CD14-positive monocyte (primary cell): ENCODE measurements at regions not wholly inside any gene's neighbourhood (a gene's known extent, or its start where the extent isn't known, plus 50 kb on each side); places are given as distances from the start of the nearest gene placed in this dataset.

ENCODE experiments used
- DNase-seq, 3 donors: peaks; one replicate each; pipeline ENCODE4 v3.0.0-alpha.2; 2011 to 2022
- H2AFZ ChIP-seq: 2 replicates; pipeline ENCODE4 v1.6.0; 2012; ENCODE audit warnings: mild to moderate bottlenecking, low read depth, low read length, inconsistent platforms; ENCODE audit not compliant: insufficient read depth, poor library complexity, severe bottlenecking
- H3K27ac ChIP-seq, 2 donors: 1 replicate in 1 of 2; 2 replicates in 1 of 2; pipeline ENCODE4 v1.5.1; 2012 to 2013; ENCODE audit warnings: low read length in 2 of 2, control low read depth in 1 of 2, inconsistent platforms in 1 of 2, low read depth in 1 of 2, mild to moderate bottlenecking in 1 of 2
- H3K27me3 ChIP-seq, 2 donors: one replicate each; pipeline versions ENCODE4 v1.6.0 to v1.6.1; 2011 to 2013; ENCODE audit warnings: low read length in 2 of 2; ENCODE audit not compliant: control insufficient read depth in 2 of 2, insufficient read depth in 2 of 2
- H3K36me3 ChIP-seq, 2 donors: replicated peaks in 1 of 2; 1 replicate in 1 of 2; 2 replicates in 1 of 2; pipeline versions ENCODE4 v1.5.1 to v1.6.1; 2012 to 2013; ENCODE audit warnings: low read length in 2 of 2, control low read depth in 1 of 2, inconsistent platforms in 1 of 2, mild to moderate bottlenecking in 1 of 2; ENCODE audit not compliant: insufficient read depth in 2 of 2, control insufficient read depth in 1 of 2
- H3K4me1 ChIP-seq, 2 donors: 1 replicate in 1 of 2; 2 replicates in 1 of 2; pipeline versions ENCODE4 v1.5.1 to v1.6.1; 2012 to 2013; ENCODE audit warnings: low read length in 2 of 2, control low read depth in 1 of 2, inconsistent platforms in 1 of 2, mild to moderate bottlenecking in 1 of 2, moderate library complexity in 1 of 2; ENCODE audit not compliant: insufficient read depth in 2 of 2, control insufficient read depth in 1 of 2
- H3K4me2 ChIP-seq: replicated peaks from 2 replicates; pipeline ENCODE3; 2012; ENCODE audit warnings: low read length, moderate library complexity, mild to moderate bottlenecking; ENCODE audit not compliant: poor library complexity, severe bottlenecking; ENCODE audit errors: extremely low read depth
- H3K4me3 ChIP-seq, 3 experiments: fragments of 200-600 bp in 1 of 3; sonication (generic) in 1 of 3; replicated peaks in 1 of 3; 1 replicate in 2 of 3; 2 replicates in 1 of 3; pipeline ENCODE4 v1.5.1; 2011 to 2013; ENCODE audit warnings: low read length in 3 of 3, mild to moderate bottlenecking in 3 of 3, control low read depth in 2 of 3, low read depth in 2 of 3, inconsistent platforms in 1 of 3, moderate library complexity in 1 of 3
- H3K79me2 ChIP-seq: 2 replicates; pipeline ENCODE4 v1.6.0; 2012; ENCODE audit warnings: mild to moderate bottlenecking, control low read depth, inconsistent platforms, low read length, moderate library complexity; ENCODE audit not compliant: insufficient read depth
- H3K9ac ChIP-seq: 2 replicates; pipeline ENCODE4 v1.6.0; 2017; ENCODE audit warnings: low read length, mild to moderate bottlenecking; ENCODE audit not compliant: insufficient read depth, poor library complexity, severe bottlenecking
- H3K9me3 ChIP-seq, 2 donors: replicated peaks in 1 of 2; 1 replicate in 1 of 2; 2 replicates in 1 of 2; pipeline versions ENCODE4 v1.5.1 to v1.6.1; 2012 to 2013; ENCODE audit warnings: low read length in 2 of 2, control low read depth in 1 of 2; ENCODE audit not compliant: control insufficient read depth in 1 of 2, insufficient read depth in 1 of 2
- H4K20me1 ChIP-seq: 2 replicates; pipeline ENCODE4 v1.6.0; 2012; ENCODE audit warnings: mild to moderate bottlenecking, low read length, control low read depth, moderate library complexity; ENCODE audit not compliant: insufficient read depth
- H3K27ac Mint-ChIP-seq, 7 donors: one replicate each; pipeline ENCODE4 v1.8.0; 2020; ENCODE audit warnings: mild to moderate bottlenecking in 7 of 7, mixed read lengths in 7 of 7, moderate library complexity in 6 of 7, inconsistent platforms in 2 of 7
- H3K27me3 Mint-ChIP-seq, 3 donors: one replicate each; pipeline ENCODE4 v1.8.0; 2021 to 2022; ENCODE audit warnings: low read depth in 3 of 3, mild to moderate bottlenecking in 3 of 3, mixed read lengths in 3 of 3, moderate library complexity in 3 of 3, inconsistent platforms in 1 of 3
- H3K36me3 Mint-ChIP-seq, 2 donors: one replicate each; pipeline ENCODE4 v1.8.0; 2020; ENCODE audit warnings: mixed read lengths in 2 of 2, inconsistent platforms in 1 of 2, mild to moderate bottlenecking in 1 of 2
- H3K4me1 Mint-ChIP-seq: one replicate; pipeline ENCODE4 v1.8.0; 2020; ENCODE audit warnings: mild to moderate bottlenecking, mixed read lengths
- H3K4me3 Mint-ChIP-seq, 2 donors: one replicate each; pipeline ENCODE4 v1.8.0; 2020; ENCODE audit warnings: mild to moderate bottlenecking in 2 of 2, mixed read lengths in 2 of 2, moderate library complexity in 1 of 2
- H3K9me3 Mint-ChIP-seq, 7 donors: one replicate each; pipeline ENCODE4 v1.8.0; 2020 to 2022; ENCODE audit warnings: mixed read lengths in 7 of 7, mild to moderate bottlenecking in 6 of 7, moderate library complexity in 6 of 7, inconsistent platforms in 2 of 7
- WGBS: methylation state at CpG from one replicate; pipeline ENCODE4 v1.1.5; 2013; ENCODE audit warnings: missing lambda C conversion rate; ENCODE audit not compliant: insufficient coverage; 5-methylcytosine and 5-hydroxymethylcytosine counted together
- intact Hi-C, 2 donors: fragments of 100-400 bp; cut with micrococcal nuclease; formaldehyde crosslinking; loops; one replicate each; pipeline versions ENCODE4 v1.15.0 to v1.15.1; 2023
- TF ChIP-seq, protein P1 (sequence below): fragments of 200-600 bp; IDR thresholded peaks from one replicate; pipeline ENCODE4 v1.8.0; 2022; ENCODE audit warnings: antibody characterized with exemption, mild to moderate bottlenecking

DNA sequence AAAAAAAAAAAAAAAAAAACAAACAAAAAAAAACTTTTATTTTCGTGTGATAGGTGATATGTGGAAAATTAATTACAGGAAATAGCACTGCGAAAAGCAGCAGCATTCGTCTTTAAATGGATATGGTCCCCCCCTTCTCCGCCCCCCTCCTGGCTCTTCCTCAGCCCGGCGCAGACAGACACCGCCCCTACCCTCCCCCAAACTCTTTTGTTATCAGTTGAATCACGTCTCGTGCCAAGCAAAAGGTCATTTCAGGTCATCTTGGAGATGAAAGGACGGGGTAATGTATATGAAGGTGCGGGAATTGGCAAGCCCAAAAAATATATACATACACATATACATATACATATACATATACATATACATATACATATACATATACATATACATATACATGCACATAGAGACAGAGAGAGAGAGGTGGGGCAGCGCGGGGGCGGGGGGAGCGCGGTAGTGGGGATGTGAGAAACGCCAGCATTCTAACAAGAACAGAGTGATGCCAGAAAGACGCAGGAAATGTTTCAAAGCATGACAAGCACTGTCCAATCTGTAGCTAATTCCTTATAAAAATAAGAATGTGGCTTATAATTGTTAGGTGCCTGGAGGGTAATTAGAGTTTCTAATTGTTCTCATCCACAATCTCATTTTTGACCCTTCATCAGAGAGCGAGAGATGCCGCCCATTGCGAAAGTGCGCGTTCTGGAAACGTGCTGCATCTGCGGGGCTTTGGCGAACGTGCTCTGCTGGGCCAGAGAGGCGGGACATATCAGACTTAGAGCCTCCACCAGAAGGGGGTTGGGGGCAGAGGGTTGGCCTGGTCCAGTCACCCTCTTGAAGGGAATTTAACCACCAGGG, 214.5 kb upstream of the UBASH3B start:
- H4K20me1 ChIP-seq = no peaks in the 10 kb centered on the region
- intact Hi-C loops = no loop called here
- H3K9me3 Mint-ChIP-seq = peaks cover 0 to 5% (median 0%) of the 10 kb centered on the region in 7 donors
- 7% methylated on average over 17 of the region's 28 CpGs for WGBS
- H3K4me2 ChIP-seq = peak overlapping the region; percentile 62
- peak overlapping the region in 2 of 3 experiments; percentile 6 to 51 for H3K4me3 ChIP-seq
- peak overlapping the region in 1 of 2 donors; percentile 48 for H3K4me3 Mint-ChIP-seq
- peaks cover 23 to 31% of the 10 kb centered on the region in 2 donors for H3K27me3 ChIP-seq
- TF ChIP-seq, protein P1, sequence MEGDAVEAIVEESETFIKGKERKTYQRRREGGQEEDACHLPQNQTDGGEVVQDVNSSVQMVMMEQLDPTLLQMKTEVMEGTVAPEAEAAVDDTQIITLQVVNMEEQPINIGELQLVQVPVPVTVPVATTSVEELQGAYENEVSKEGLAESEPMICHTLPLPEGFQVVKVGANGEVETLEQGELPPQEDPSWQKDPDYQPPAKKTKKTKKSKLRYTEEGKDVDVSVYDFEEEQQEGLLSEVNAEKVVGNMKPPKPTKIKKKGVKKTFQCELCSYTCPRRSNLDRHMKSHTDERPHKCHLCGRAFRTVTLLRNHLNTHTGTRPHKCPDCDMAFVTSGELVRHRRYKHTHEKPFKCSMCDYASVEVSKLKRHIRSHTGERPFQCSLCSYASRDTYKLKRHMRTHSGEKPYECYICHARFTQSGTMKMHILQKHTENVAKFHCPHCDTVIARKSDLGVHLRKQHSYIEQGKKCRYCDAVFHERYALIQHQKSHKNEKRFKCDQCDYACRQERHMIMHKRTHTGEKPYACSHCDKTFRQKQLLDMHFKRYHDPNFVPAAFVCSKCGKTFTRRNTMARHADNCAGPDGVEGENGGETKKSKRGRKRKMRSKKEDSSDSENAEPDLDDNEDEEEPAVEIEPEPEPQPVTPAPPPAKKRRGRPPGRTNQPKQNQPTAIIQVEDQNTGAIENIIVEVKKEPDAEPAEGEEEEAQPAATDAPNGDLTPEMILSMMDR = no peak
- no peak for DNase-seq
- no peaks in the 10 kb centered on the region for H3K9me3 ChIP-seq
- no peaks in the 10 kb centered on the region for H3K36me3 ChIP-seq
- H3K79me2 ChIP-seq = no peaks in the 10 kb centered on the region
- no peak overlapping the region for H3K9ac ChIP-seq
- H2AFZ ChIP-seq = peak overlapping the region; percentile 37
- H3K27me3 Mint-ChIP-seq = peaks cover 3 to 15% (median 7%) of the 10 kb centered on the region in 3 donors
- no peak overlapping the region for H3K27ac Mint-ChIP-seq
- H3K36me3 Mint-ChIP-seq = no peaks in the 10 kb centered on the region
- H3K4me1 Mint-ChIP-seq = peaks cover 11% of the 10 kb centered on the region
- H3K27ac ChIP-seq = no peak overlapping the region
- H3K4me1 ChIP-seq = peaks cover 10 to 18% of the 10 kb centered on the region in 2 donors

DNA sequence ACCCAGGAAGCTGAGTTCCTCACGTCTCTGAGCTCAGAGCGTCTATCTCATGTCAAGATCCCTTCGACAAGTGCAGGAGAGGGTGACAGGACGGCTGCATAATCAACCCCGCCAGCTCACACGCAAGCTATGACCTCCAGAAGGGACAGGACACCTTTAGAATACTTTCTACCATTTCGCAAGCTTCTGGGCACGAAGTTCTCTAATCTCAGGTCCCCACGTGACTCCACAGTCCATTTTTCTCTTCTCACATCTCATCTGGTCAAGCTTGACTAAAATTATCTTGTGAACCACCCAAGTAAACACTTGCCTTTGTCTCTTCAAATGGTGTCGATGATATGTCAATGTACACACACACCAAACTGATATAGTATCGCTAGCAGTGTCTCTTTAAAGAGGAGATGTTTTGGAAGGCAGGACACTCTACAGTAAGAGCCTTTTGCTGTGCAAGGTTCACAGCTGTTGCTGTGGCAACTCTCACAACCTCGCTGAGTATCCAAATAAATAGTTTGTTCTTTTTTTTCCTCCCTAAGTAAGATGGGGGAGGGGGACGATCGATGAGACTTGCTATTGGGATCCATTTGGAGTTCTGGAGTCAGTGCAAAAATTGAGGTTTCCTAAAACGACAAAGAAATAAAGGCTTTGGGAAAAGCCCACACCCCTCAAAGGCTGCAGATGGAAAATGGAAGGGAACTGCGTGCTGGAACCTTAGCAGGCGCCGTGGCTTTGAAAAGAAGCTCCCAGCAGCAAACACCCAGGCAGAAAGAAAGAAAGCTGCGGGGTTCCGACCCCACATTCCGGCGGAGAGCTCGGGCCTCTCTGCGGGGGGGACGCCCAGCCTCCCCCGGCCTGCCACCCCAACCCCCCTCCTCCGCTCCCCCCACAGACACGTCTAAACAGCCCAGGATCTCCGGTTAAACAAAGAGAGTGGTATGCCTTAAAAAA, 215.4 kb upstream of the UBASH3B start:
- intact Hi-C loops = no loop called here
- Histone ChIP-seq H3K4me2 (peak overlapping the region; percentile 62), H3K27ac (no peak overlapping the region), H3K4me3 (peak overlapping the region in 1 of 3 experiments; percentile 51), H3K9ac (no peak overlapping the region), H3K27me3 (peaks cover 23 to 31% of the 10 kb centered on the region in 2 donors), H3K36me3 (no peaks in the 10 kb centered on the region), H3K79me2 (no peaks in the 10 kb centered on the region), H3K4me1 (peaks cover 10 to 18% of the 10 kb centered on the region in 2 donors), H4K20me1 (no peaks in the 10 kb centered on the region), H2AFZ (peak overlapping the region; percentile 36), H3K9me3 (no peaks in the 10 kb centered on the region)
- WGBS = 35% methylated on average over 16 of the region's 29 CpGs
- Mint-ChIP-seq H3K27me3 (peaks cover 3 to 15% (median 7%) of the 10 kb centered on the region in 3 donors), H3K4me3 (peak overlapping the region in 1 of 2 donors; percentile 48), H3K4me1 (peaks cover 11% of the 10 kb centered on the region), H3K36me3 (no peaks in the 10 kb centered on the region), H3K27ac (no peak overlapping the region), H3K9me3 (peaks cover 0 to 5% (median 0%) of the 10 kb centered on the region in 7 donors)
- peak in 1 of 3 donors; percentile 16 for DNase-seq
- TF ChIP-seq, protein P1 = no peak
